Thyroid gland (tissue), 4 donors: ENCODE measurements at regions not wholly inside any gene's neighbourhood (a gene's known extent, or its start where the extent isn't known, plus 50 kb on each side); places are given as distances from the start of the nearest gene placed in this dataset.
A peak's percentile ranks its signal among the peaks of the same experiment; 100 is the strongest.

Experiments
- DNase-seq, 2 donors: peaks; one replicate each; pipeline ENCODE4 v3.0.0-alpha.2; 2019
- H3K27ac ChIP-seq, 3 donors: fragments of 200-600 bp; sonication (generic); 1 replicate in 2 of 3; 2 replicates in 1 of 3; pipeline ENCODE4 v1.5.1; 2016 to 2019; ENCODE audit warnings: mild to moderate bottlenecking in 1 of 3, moderate library complexity in 1 of 3
- H3K27me3 ChIP-seq: fragments of 200-600 bp; sonication (generic); one replicate; pipeline ENCODE4 v1.5.1; 2019
- H3K36me3 ChIP-seq, 2 donors: fragments of 200-600 bp; sonication (generic); one replicate each; pipeline ENCODE4 v1.5.1; 2016 to 2019
- H3K4me1 ChIP-seq, 2 donors: fragments of 200-600 bp; sonication (generic); one replicate each; pipeline ENCODE4 v1.5.1; 2017 to 2019
- H3K4me3 ChIP-seq, 3 donors: fragments of 200-600 bp; sonication (generic); replicated peaks in 1 of 3; 1 replicate in 2 of 3; 2 replicates in 1 of 3; pipeline ENCODE4 v1.5.1; 2016; ENCODE audit warnings: mild to moderate bottlenecking in 1 of 3
- H3K9me3 ChIP-seq: fragments of 200-600 bp; sonication (generic); one replicate; pipeline ENCODE4 v1.5.1; 2017
- CTCF ChIP-seq, 6 experiments: fragments of 200-600 bp in 3 of 6; fragments of 450-650 bp in 3 of 6; sonication (generic) in 3 of 6; IDR thresholded peaks; one replicate each; pipeline ENCODE4 v1.5.1; 2016 to 2019; ENCODE audit warnings: antibody characterized with exemption in 6 of 6, mild to moderate bottlenecking in 2 of 6, inconsistent platforms in 1 of 6, moderate library complexity in 1 of 6
- POLR2A ChIP-seq, 2 donors: fragments of 450-650 bp; IDR thresholded peaks; one replicate each; pipeline ENCODE4 v1.6.1; 2017; ENCODE audit warnings: antibody characterized with exemption in 2 of 2, mild to moderate bottlenecking in 2 of 2, moderate library complexity in 1 of 2
- WGBS, 2 donors: methylation state at CpG; one replicate each; pipeline ENCODE4 v1.1.5; 2017; 5-methylcytosine and 5-hydroxymethylcytosine counted together
- intact Hi-C: fragments of 100-400 bp; cut with DNase I; formaldehyde crosslinking; loops from one replicate; pipeline ENCODE4 v1.15.1; 2023

GRCh38 chr18:27687351-27687979 lies 489.5 kb downstream of the CDH2 start:
- H3K4me1 ChIP-seq = no peaks in the 10 kb centered on the region
- no peaks in the 10 kb centered on the region for H3K36me3 ChIP-seq
- H3K9me3 ChIP-seq = no peaks in the 10 kb centered on the region
- TF ChIP-seq POLR2A (IDR thresholded peaks at IDR 0.05) (no peak), CTCF (IDR thresholded peaks at IDR 0.05) (no peak)
- no peak for DNase-seq
- H3K27me3 ChIP-seq = no peaks in the 10 kb centered on the region
- H3K27ac ChIP-seq = no peak overlapping the region
- intact Hi-C loops = no loop called here
- no peak overlapping the region for H3K4me3 ChIP-seq

GRCh38 chr18:27685807-27686412 lies 491.0 kb downstream of the CDH2 start:
- Histone ChIP-seq H3K4me3 (no peak overlapping the region), H3K27ac (no peak overlapping the region), H3K27me3 (no peaks in the 10 kb centered on the region), H3K4me1 (no peaks in the 10 kb centered on the region), H3K9me3 (no peaks in the 10 kb centered on the region), H3K36me3 (no peaks in the 10 kb centered on the region)
- intact Hi-C loops = no loop called here
- 55 to 65% methylated on average over 2 of the region's 2 CpGs for WGBS, 2 donors
- TF ChIP-seq CTCF (IDR thresholded peaks at IDR 0.05) (peak; percentile 29 to 48 (median 44)), POLR2A (IDR thresholded peaks at IDR 0.05) (no peak)
- DNase-seq = peak; percentile 17

GRCh38 chr18:27685091-27685490 lies 491.8 kb downstream of the CDH2 start:
- Histone ChIP-seq H3K9me3 (no peaks in the 10 kb centered on the region), H3K4me1 (no peaks in the 10 kb centered on the region), H3K36me3 (no peaks in the 10 kb centered on the region), H3K4me3 (no peak overlapping the region), H3K27ac (no peak overlapping the region), H3K27me3 (no peaks in the 10 kb centered on the region)
- intact Hi-C loops = no loop called here
- no peak for DNase-seq
- TF ChIP-seq CTCF (IDR thresholded peaks at IDR 0.05) (no peak), POLR2A (IDR thresholded peaks at IDR 0.05) (no peak)
- 66 to 70% methylated on average over 3 of the region's 3 CpGs for WGBS, 2 donors

DNA sequence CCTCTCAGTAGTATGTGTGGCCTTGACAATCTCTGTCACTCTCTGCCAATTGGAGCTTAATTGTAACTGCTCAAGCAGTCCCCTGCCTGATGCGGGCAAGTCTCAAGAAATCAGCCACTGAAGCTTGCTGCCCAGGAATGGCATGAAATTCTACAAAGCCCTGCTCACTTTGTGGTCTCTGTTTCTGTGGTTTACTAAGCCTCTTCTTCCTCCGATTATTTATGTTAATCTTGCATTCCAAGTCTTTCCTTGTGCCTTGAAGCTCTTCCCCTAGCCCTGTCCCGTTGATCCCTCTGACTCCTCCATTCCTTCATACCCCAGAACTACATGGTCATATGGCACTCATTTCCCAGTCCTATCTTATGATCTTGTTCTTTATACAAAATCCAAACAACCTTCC lies 489.3 kb upstream of the CHST9 start:
- Histone ChIP-seq H3K27ac (no peak overlapping the region), H3K9me3 (no peaks in the 10 kb centered on the region), H3K4me1 (no peaks in the 10 kb centered on the region), H3K27me3 (no peaks in the 10 kb centered on the region), H3K36me3 (no peaks in the 10 kb centered on the region), H3K4me3 (no peak overlapping the region)
- WGBS, 2 donors = 70 to 82% methylated on average over 3 of the region's 3 CpGs
- TF ChIP-seq POLR2A (IDR thresholded peaks at IDR 0.05) (no peak), CTCF (IDR thresholded peaks at IDR 0.05) (no peak)
- intact Hi-C loops = no loop called here
- no peak for DNase-seq

DNA sequence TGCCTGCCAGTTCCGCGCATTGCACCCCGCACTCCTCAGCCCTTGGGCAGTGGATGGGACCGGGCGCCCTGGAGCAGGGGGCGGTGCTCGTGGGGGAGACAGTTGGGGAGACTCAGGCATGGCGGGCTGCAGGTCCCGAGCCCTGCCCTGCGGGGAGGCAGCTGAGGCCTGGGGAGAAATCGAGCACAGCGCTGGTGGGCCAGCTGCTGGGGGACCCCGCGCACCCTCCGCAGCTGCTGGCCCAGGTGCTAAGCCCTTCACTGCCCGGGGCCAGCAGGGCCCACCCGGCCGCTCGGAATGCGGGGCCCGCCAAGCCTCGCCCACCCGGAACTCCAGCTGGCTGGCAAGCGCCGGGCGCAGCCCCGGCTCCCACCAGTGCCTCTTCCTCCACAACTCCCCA lies 488.8 kb upstream of the CHST9 start:
- no peaks in the 10 kb centered on the region for H3K9me3 ChIP-seq
- H3K27me3 ChIP-seq = no peaks in the 10 kb centered on the region
- intact Hi-C loops = no loop called here
- no peak for DNase-seq
- TF ChIP-seq POLR2A (IDR thresholded peaks at IDR 0.05) (no peak), CTCF (IDR thresholded peaks at IDR 0.05) (no peak)
- H3K4me1 ChIP-seq = no peaks in the 10 kb centered on the region
- no peaks in the 10 kb centered on the region for H3K36me3 ChIP-seq
- no peak overlapping the region for H3K4me3 ChIP-seq
- H3K27ac ChIP-seq = no peak overlapping the region
- 93 to 98% methylated on average over 5 to 12 of the region's 27 CpGs for WGBS, 2 donors
